NT2/D1 (cell line): ENCODE measurements at regions not wholly inside any gene's neighbourhood (a gene's known extent, or its start where the extent isn't known, plus 50 kb on each side); places are given as distances from the start of the nearest gene placed in this dataset.

Source experiments
- SUZ12 ChIP-seq: IDR thresholded peaks from 2 replicates; pipeline ENCODE4 v1.6.1; 2011; ENCODE audit not compliant: insufficient read length, insufficient read depth; ENCODE audit errors: extremely low read depth
- ZNF274 ChIP-seq: IDR thresholded peaks from 2 replicates; pipeline ENCODE4 v1.6.1; 2011; ENCODE audit warnings: mild to moderate bottlenecking, low read depth, low read length

DNA sequence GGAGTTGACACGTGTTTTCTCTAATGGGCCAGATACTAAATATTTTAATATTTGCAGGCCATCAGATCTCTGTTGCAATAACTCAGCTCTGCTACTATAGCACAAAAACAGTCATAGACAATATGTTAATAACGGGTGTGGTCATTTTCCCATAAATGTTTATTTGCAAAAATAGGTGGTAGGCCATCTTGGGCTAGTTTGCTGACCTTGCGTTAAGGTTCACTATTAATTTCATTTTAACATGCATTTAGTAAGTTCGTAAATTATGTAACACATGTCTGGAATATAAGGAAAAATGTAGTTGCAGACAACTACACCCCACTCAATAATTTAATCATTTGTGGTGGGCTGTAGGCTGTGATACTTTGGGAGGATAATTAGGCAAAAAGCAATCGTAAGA, 577.8 kb downstream of the PKHD1 start:
- TF ChIP-seq ZNF274 = no peak
- TF ChIP-seq SUZ12 = no peak
